ENCODE measurements at regions not wholly inside any gene's neighbourhood (a gene's known extent, or its start where the extent isn't known, plus 50 kb on each side); places are given as distances from the start of the nearest gene placed in this dataset.

- TF ChIP-seq CSDC2 (CRISPR knock-in tag; IDR thresholded peaks at IDR 0.05) (no peak), ESRRG (CRISPR knock-in tag; IDR thresholded peaks at IDR 0.05) (no peak)
- no peak for ATAC-seq
Observed at GRCh38 chr2:151191001-151191400, 70.7 kb downstream of the RBM43 start.

GRCh38 chr2:151189125-151189524 is 72.5 kb downstream of the RBM43 start:
- no peak for TF ChIP-seq ZFP3 (CRISPR knock-in tag; IDR thresholded peaks at IDR 0.05)
- TF ChIP-seq TOX (CRISPR knock-in tag; IDR thresholded peaks at IDR 0.05; ENCODE audit: borderline replicate concordance), result no peak
- TF ChIP-seq BACH2 (CRISPR knock-in tag; IDR thresholded peaks at IDR 0.05; ENCODE audit: borderline replicate concordance), result no peak
- no peak for TF ChIP-seq PPARA (CRISPR knock-in tag; IDR thresholded peaks at IDR 0.05; ENCODE audit: borderline replicate concordance)
- no peak for TF ChIP-seq ZNF8 (CRISPR knock-in tag; IDR thresholded peaks at IDR 0.05)
- no peak for TF ChIP-seq ARNTL (CRISPR knock-in tag; IDR thresholded peaks at IDR 0.05; ENCODE audit: borderline replicate concordance, low read depth)
- no peak for TF ChIP-seq ZNF565 (CRISPR knock-in tag; conservative IDR thresholded peaks at IDR 0.05; ENCODE audit: low read depth)
- no peak for TF ChIP-seq SNAI2 (CRISPR knock-in tag; IDR thresholded peaks at IDR 0.05)
- TF ChIP-seq ESRRG (CRISPR knock-in tag; IDR thresholded peaks at IDR 0.05), result no peak
- no peak for TF ChIP-seq OSR1 (CRISPR knock-in tag; IDR thresholded peaks at IDR 0.05)
- no peak for TF ChIP-seq CSRNP3 (CRISPR knock-in tag; IDR thresholded peaks at IDR 0.05)
- TF ChIP-seq RARB (CRISPR knock-in tag; IDR thresholded peaks at IDR 0.05), result no peak
- TF ChIP-seq CSDC2 (CRISPR knock-in tag; IDR thresholded peaks at IDR 0.05), result no peak
- TF ChIP-seq CREB5 (CRISPR knock-in tag; IDR thresholded peaks at IDR 0.05; ENCODE audit: low read depth), result no peak
- no peak for TF ChIP-seq ISL1 (CRISPR knock-in tag; IDR thresholded peaks at IDR 0.05)
- no peak for TF ChIP-seq TCF4 (CRISPR knock-in tag; IDR thresholded peaks at IDR 0.05; ENCODE audit: borderline replicate concordance)
- TF ChIP-seq, protein P1, sequence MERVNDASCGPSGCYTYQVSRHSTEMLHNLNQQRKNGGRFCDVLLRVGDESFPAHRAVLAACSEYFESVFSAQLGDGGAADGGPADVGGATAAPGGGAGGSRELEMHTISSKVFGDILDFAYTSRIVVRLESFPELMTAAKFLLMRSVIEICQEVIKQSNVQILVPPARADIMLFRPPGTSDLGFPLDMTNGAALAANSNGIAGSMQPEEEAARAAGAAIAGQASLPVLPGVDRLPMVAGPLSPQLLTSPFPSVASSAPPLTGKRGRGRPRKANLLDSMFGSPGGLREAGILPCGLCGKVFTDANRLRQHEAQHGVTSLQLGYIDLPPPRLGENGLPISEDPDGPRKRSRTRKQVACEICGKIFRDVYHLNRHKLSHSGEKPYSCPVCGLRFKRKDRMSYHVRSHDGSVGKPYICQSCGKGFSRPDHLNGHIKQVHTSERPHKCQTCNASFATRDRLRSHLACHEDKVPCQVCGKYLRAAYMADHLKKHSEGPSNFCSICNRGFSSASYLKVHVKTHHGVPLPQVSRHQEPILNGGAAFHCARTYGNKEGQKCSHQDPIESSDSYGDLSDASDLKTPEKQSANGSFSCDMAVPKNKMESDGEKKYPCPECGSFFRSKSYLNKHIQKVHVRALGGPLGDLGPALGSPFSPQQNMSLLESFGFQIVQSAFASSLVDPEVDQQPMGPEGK (CRISPR knock-in tag; IDR thresholded peaks at IDR 0.05; ENCODE audit: borderline replicate concordance), result no peak
- ATAC-seq, result no peak

DNA sequence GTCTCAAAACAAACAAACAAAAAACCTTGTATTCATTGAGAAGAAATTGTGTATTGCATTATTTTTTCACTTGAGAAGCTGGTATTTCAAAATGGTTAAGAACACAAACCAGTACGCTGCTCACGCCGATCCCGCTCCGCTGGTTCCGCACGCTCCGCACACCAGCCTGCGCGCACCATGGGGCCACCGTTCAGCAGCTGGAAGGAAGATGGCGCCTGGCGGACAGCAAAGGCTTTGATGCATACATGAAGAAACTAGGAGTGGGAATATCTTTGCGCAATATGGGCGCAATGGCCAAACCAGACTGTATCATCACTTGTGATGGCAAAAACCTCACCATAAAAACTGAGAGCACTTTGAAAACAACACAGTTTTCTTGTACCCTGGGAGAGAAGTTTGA is 75.7 kb downstream of the RBM43 start:
- no peak for TF ChIP-seq ZNF565 (CRISPR knock-in tag; conservative IDR thresholded peaks at IDR 0.05; ENCODE audit: low read depth)
- no peak for TF ChIP-seq POU6F1 (CRISPR knock-in tag; IDR thresholded peaks at IDR 0.05; ENCODE audit: borderline replicate concordance, low read depth)
- TF ChIP-seq, protein P1 (CRISPR knock-in tag; IDR thresholded peaks at IDR 0.05; ENCODE audit: borderline replicate concordance), result no peak
- TF ChIP-seq CSRNP3 (CRISPR knock-in tag; IDR thresholded peaks at IDR 0.05), result no peak
- TF ChIP-seq ARNTL (CRISPR knock-in tag; IDR thresholded peaks at IDR 0.05; ENCODE audit: borderline replicate concordance, low read depth), result no peak
- no peak for TF ChIP-seq TCF4 (CRISPR knock-in tag; IDR thresholded peaks at IDR 0.05; ENCODE audit: borderline replicate concordance)
- no peak for TF ChIP-seq SNAI2 (CRISPR knock-in tag; IDR thresholded peaks at IDR 0.05)
- TF ChIP-seq, protein P2, sequence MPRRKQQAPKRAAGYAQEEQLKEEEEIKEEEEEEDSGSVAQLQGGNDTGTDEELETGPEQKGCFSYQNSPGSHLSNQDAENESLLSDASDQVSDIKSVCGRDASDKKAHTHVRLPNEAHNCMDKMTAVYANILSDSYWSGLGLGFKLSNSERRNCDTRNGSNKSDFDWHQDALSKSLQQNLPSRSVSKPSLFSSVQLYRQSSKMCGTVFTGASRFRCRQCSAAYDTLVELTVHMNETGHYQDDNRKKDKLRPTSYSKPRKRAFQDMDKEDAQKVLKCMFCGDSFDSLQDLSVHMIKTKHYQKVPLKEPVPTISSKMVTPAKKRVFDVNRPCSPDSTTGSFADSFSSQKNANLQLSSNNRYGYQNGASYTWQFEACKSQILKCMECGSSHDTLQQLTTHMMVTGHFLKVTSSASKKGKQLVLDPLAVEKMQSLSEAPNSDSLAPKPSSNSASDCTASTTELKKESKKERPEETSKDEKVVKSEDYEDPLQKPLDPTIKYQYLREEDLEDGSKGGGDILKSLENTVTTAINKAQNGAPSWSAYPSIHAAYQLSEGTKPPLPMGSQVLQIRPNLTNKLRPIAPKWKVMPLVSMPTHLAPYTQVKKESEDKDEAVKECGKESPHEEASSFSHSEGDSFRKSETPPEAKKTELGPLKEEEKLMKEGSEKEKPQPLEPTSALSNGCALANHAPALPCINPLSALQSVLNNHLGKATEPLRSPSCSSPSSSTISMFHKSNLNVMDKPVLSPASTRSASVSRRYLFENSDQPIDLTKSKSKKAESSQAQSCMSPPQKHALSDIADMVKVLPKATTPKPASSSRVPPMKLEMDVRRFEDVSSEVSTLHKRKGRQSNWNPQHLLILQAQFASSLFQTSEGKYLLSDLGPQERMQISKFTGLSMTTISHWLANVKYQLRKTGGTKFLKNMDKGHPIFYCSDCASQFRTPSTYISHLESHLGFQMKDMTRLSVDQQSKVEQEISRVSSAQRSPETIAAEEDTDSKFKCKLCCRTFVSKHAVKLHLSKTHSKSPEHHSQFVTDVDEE (CRISPR knock-in tag; IDR thresholded peaks at IDR 0.05), result no peak
- no peak for TF ChIP-seq ESRRG (CRISPR knock-in tag; IDR thresholded peaks at IDR 0.05)
- no peak for TF ChIP-seq TOX (CRISPR knock-in tag; IDR thresholded peaks at IDR 0.05; ENCODE audit: borderline replicate concordance)
- no peak for TF ChIP-seq ZFP30 (CRISPR knock-in tag; IDR thresholded peaks at IDR 0.05)
- TF ChIP-seq BACH2 (CRISPR knock-in tag; IDR thresholded peaks at IDR 0.05; ENCODE audit: borderline replicate concordance), result no peak
- no peak for TF ChIP-seq ZFP3 (CRISPR knock-in tag; IDR thresholded peaks at IDR 0.05)
- ATAC-seq, result no peak
